ENCODE measurements at regions not wholly inside any gene's neighbourhood (a gene's known extent, or its start where the extent isn't known, plus 50 kb on each side); places are given as distances from the start of the nearest gene placed in this dataset.

DNA sequence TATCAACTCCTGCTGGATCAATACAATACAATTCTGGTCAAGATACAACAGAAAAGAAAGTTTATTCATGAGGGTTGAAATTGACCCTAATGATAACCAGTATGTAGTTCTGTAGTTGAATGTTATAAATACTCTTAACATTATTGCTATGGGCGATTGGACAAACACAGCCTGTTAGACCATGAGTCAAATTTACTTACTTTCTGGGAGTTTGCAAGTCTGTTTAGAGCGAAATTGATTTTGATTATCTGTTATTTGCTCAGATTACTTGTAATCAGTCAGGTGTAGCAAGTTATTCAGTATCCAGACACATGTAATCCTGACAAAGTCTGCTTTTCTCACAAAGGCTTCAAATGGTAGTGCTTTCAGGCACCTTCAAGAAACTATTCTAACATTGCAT, 216.6 kb upstream of the B3GALT2 start:
- TF ChIP-seq, protein P1, sequence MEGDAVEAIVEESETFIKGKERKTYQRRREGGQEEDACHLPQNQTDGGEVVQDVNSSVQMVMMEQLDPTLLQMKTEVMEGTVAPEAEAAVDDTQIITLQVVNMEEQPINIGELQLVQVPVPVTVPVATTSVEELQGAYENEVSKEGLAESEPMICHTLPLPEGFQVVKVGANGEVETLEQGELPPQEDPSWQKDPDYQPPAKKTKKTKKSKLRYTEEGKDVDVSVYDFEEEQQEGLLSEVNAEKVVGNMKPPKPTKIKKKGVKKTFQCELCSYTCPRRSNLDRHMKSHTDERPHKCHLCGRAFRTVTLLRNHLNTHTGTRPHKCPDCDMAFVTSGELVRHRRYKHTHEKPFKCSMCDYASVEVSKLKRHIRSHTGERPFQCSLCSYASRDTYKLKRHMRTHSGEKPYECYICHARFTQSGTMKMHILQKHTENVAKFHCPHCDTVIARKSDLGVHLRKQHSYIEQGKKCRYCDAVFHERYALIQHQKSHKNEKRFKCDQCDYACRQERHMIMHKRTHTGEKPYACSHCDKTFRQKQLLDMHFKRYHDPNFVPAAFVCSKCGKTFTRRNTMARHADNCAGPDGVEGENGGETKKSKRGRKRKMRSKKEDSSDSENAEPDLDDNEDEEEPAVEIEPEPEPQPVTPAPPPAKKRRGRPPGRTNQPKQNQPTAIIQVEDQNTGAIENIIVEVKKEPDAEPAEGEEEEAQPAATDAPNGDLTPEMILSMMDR (IDR thresholded peaks at IDR 0.05 in 4 of 5, conservative IDR thresholded peaks at IDR 0.05 in 1 of 5), result no peak
- no peak for TF ChIP-seq POLR2A (IDR thresholded peaks at IDR 0.05)
